Mucosa of stomach (tissue), 1 donor: ENCODE measurements at regions not wholly inside any gene's neighbourhood (a gene's known extent, or its start where the extent isn't known, plus 50 kb on each side); places are given as distances from the start of the nearest gene placed in this dataset.

Experiments
- H3K27me3 ChIP-seq: one replicate; pipeline ENCODE4 v1.7.0; 2013; ENCODE audit warnings: mild to moderate bottlenecking, low read length; ENCODE audit not compliant: control insufficient read depth, insufficient read depth
- H3K36me3 ChIP-seq: one replicate; pipeline ENCODE4 v1.7.0; 2013; ENCODE audit warnings: low read length; ENCODE audit not compliant: control insufficient read depth, insufficient read depth
- H3K4me1 ChIP-seq: one replicate; pipeline ENCODE4 v1.7.0; 2013; ENCODE audit warnings: mild to moderate bottlenecking, low read length; ENCODE audit not compliant: control insufficient read depth, insufficient read depth
- H3K4me3 ChIP-seq: one replicate; pipeline ENCODE4 v1.7.0; 2013; ENCODE audit warnings: low read length
- H3K9ac ChIP-seq: one replicate; pipeline ENCODE4 v1.7.0; 2013; ENCODE audit warnings: mild to moderate bottlenecking, low read length, moderate library complexity
- H3K9me3 ChIP-seq: one replicate; pipeline ENCODE4 v1.7.0; 2013; ENCODE audit warnings: mild to moderate bottlenecking, low read length, moderate library complexity; ENCODE audit not compliant: control insufficient read depth
- donor health status: Pancreatic carcinoma.

DNA sequence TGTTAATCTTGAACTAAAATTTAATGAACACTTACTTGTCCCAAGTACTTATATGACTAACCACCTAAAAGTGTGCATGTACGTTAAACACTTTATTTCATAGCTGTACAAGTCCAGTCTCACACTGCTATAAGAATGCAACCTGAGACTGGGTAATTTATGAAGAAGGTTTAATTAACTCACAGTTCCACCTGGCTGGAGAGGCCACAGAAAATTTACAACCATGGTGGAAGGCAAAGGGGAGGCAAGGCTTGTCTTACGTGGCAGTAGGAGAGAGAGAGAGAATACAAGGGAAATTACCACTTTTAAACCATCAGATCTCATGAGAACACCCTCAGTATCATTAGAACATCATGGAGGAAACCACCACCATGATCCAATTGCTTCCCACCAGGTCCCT, 748.7 kb upstream of the HS3ST1 start:
- Histone ChIP-seq H3K9me3 (no peaks in the 10 kb centered on the region), H3K4me1 (no peaks in the 10 kb centered on the region), H3K27me3 (no peaks in the 10 kb centered on the region), H3K9ac (no peak overlapping the region), H3K4me3 (no peak overlapping the region), H3K36me3 (no peaks in the 10 kb centered on the region)

DNA sequence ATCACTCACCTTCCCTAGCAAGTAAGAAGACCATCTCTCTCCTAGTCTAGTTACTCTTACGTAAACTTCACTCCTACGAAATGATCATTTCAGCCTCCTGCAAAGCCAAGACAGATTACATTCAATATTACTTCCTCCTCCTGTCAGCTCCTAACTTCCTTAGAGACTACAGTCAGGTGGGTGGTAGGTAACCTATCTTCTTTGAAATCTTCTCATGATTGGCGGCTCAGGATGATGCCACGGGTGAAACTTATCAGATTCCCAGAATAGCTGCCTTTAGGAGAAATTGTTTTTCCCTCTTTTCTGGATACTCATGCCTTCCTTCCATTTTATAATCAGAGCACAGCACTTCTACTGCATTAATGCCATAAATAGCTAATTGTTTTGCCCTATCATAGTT, 744.8 kb upstream of the HS3ST1 start:
- H3K4me1 ChIP-seq = no peaks in the 10 kb centered on the region
- H3K4me3 ChIP-seq = no peak overlapping the region
- H3K9me3 ChIP-seq = no peaks in the 10 kb centered on the region
- H3K9ac ChIP-seq = no peak overlapping the region
- H3K27me3 ChIP-seq = no peaks in the 10 kb centered on the region
- no peaks in the 10 kb centered on the region for H3K36me3 ChIP-seq

DNA sequence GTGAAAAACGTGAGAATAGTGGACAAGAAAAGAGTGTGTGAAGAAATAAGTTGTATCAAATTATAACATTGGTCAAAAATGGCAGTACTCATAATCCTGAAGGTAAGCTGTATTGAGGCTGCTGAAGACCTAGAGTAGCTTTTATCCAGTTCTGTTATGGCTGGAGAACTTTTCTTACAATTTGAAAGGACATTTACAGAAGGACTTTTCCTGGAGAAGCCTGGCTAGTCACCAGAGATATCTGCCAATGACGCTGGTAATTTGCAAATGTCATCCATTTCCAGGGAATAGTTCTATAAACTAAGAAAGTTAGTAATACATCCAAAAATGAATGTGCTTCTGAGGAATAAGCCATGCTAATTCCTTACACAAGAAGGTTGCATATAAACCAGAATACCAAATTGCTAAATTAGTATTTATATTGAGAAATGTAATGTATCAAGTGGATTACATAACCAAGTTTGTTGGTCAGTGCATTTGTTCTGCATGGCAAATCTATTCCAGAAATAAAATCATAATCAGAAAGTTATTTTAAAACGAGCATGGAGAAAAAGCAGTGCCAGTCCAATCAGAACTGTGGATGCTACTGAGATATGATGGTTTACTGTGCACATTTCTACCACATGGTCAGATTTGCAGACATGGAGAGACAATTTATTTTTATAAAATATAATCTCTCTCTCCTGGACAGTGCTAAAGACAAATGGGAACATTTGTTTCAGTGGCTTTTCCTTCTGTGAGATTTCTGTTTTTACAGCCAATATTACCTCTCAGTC, 743.7 kb upstream of the HS3ST1 start:
- Histone ChIP-seq H3K27me3 (no peaks in the 10 kb centered on the region), H3K36me3 (no peaks in the 10 kb centered on the region), H3K4me3 (no peak overlapping the region), H3K9me3 (no peaks in the 10 kb centered on the region), H3K4me1 (no peaks in the 10 kb centered on the region), H3K9ac (no peak overlapping the region)

DNA sequence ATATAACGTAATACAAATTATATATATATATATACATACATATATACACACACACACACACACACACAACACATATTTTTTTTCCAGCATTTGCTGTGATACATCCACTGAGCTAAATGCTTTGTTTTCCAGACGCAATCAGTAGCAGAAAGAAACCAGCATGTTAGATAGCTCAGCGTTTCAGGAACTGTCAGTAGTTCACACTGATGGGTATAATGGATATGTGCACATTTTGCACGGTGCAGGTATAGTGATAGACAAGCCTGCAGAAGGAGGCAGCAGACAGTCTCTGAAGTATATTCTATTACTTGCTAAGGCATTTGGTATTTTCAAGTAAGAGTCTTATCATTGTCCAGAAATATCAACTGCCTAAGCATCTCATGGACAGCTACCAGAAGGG, 741.6 kb upstream of the HS3ST1 start:
- Histone ChIP-seq H3K27me3 (no peaks in the 10 kb centered on the region), H3K9me3 (no peaks in the 10 kb centered on the region), H3K4me3 (no peak overlapping the region), H3K36me3 (no peaks in the 10 kb centered on the region), H3K9ac (no peak overlapping the region), H3K4me1 (no peaks in the 10 kb centered on the region)

DNA sequence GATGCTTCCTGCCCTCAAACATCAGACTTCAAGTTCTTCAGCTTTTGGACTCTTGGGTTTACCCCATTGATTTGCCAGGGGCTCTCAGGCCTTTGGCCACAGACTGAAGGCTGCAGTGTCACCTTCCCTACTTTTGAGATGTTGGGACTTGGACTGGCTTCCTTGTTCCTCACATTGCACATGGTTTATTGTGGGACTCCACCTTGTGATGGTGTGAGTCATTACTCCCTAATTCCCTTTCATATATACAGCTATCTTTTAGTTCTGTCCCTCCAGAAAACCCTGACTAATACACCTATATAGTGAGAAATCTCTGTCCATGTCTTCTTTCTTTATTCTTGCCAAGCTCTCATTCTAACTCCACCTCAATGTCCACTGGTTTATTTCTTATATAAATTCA, 736.9 kb upstream of the HS3ST1 start:
- Histone ChIP-seq H3K27me3 (no peaks in the 10 kb centered on the region), H3K9ac (no peak overlapping the region), H3K4me1 (no peaks in the 10 kb centered on the region), H3K36me3 (no peaks in the 10 kb centered on the region), H3K9me3 (no peaks in the 10 kb centered on the region), H3K4me3 (no peak overlapping the region)

DNA sequence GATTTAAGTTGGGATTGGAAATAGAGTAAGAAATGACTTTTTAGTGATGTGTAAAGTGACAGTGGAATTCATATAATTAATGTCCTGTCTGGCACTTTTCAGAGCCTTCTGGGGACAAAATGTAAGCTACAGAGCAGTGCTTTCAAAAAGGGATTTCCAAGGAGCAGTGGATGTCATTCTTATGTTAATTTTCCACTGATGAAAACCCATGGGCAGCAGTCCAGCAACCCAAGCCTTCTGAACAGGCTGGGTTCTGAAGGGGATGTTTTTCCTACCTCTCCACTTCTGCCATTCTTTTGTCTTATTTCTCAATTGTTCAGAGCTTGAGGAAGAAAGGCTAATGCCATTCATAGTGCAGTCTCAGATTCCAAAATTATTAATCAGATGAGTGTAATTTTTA, 717.6 kb upstream of the HS3ST1 start:
- Histone ChIP-seq H3K9me3 (no peaks in the 10 kb centered on the region), H3K9ac (no peak overlapping the region), H3K4me3 (no peak overlapping the region), H3K4me1 (no peaks in the 10 kb centered on the region), H3K27me3 (no peaks in the 10 kb centered on the region), H3K36me3 (no peaks in the 10 kb centered on the region)

DNA sequence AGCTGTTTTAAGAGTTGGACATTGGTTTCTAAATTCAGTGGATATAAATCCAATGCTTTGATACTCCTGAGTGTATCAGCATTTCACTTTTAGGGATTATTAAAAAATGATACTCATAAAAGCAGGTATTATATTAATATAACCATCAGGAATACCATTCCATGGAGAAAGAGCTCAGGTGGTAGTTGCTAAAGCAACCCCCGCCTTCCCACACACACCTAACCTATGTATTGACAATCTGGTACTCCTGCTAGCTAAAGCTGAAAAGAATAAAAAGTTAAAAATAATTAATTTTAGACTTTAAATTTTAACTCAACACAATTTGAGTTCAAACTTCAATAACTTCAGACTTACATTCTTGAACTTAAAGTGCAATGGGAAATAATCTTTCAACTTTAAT, 717.1 kb upstream of the HS3ST1 start:
- Histone ChIP-seq H3K4me1 (no peaks in the 10 kb centered on the region), H3K9ac (no peak overlapping the region), H3K36me3 (no peaks in the 10 kb centered on the region), H3K4me3 (no peak overlapping the region), H3K27me3 (no peaks in the 10 kb centered on the region), H3K9me3 (no peaks in the 10 kb centered on the region)

DNA sequence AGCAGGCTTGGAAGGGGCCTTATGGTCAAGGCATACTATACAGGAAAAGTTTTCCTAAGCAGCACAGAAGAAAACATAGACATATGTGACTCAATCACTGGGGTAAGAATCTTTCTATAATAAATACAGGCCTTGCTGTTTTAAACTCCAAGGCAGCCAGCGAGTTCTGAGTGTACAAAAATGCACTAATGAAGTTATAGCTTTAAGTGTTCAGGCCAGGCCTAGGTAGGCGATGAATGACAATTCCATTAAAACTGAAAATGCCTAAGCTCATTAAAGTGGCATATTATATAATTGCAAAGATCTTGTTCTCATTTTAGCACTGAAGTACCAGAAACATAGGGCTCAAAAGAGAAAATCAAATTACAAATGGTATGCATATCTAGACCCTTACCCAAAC, 716.4 kb upstream of the HS3ST1 start:
- Histone ChIP-seq H3K27me3 (no peaks in the 10 kb centered on the region), H3K9ac (no peak overlapping the region), H3K4me3 (no peak overlapping the region), H3K9me3 (no peaks in the 10 kb centered on the region), H3K4me1 (no peaks in the 10 kb centered on the region), H3K36me3 (no peaks in the 10 kb centered on the region)

DNA sequence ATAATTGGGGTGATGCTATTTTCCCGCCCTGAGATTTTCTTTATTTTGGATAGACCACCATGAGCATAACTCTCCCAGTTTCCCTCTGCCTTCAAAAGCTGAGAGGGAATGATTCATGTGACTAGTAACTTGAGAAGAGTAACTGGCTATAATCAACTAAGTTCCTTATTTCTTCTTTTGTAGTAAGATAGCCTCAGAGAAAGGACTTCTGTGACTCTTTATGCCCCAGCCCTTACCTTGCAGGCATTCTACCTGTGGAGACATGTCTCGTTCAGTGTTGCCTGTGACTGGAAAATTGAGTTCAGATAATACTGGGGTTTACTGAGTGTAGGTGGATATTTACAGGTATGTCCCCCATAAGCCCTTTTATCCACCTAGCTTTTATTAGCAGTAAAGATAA, 715.4 kb upstream of the HS3ST1 start:
- Histone ChIP-seq H3K9ac (no peak overlapping the region), H3K4me1 (no peaks in the 10 kb centered on the region), H3K4me3 (no peak overlapping the region), H3K36me3 (no peaks in the 10 kb centered on the region), H3K9me3 (no peaks in the 10 kb centered on the region), H3K27me3 (no peaks in the 10 kb centered on the region)

DNA sequence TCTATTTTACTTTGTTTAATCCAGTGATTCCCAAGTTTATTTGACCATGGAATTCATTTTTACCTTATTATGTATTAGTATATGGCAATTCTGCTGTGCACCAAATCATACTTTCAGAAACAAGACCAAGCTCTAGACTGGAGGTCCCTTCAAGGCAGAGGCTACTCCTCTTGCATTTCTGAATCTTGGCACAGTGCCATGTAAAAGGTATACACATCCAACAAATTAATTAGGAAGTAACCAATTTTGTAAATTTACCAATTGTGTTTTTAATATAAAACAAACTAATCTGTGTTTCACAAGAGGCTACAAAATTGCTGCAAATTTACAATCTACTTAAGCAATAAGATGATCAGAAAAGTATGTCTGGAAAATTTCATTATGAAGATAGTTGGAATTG, 712.2 kb upstream of the HS3ST1 start:
- Histone ChIP-seq H3K4me1 (no peaks in the 10 kb centered on the region), H3K27me3 (no peaks in the 10 kb centered on the region), H3K9me3 (no peaks in the 10 kb centered on the region), H3K36me3 (no peaks in the 10 kb centered on the region), H3K9ac (no peak overlapping the region), H3K4me3 (no peak overlapping the region)

DNA sequence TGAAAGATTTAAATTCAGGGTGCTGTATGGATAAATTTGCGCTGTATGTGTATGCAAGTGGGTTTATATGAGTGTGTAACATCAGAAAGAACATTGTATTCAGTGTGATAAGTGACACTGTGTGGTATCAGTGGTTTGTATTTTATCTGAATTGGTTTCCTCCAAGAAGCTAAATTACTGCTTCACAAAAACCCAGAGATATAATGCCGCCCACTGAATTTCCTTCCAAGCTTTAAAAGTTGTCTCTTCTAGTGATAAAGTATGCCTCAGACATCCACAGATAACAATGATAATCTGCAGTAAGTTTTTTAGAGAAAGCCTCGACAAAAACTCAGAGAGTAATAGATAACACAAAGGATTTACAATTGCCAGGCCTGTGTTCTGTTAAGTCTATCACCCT, 710.6 kb upstream of the HS3ST1 start:
- no peaks in the 10 kb centered on the region for H3K4me1 ChIP-seq
- H3K9ac ChIP-seq = no peak overlapping the region
- H3K9me3 ChIP-seq = no peaks in the 10 kb centered on the region
- no peak overlapping the region for H3K4me3 ChIP-seq
- H3K27me3 ChIP-seq = no peaks in the 10 kb centered on the region
- no peaks in the 10 kb centered on the region for H3K36me3 ChIP-seq

DNA sequence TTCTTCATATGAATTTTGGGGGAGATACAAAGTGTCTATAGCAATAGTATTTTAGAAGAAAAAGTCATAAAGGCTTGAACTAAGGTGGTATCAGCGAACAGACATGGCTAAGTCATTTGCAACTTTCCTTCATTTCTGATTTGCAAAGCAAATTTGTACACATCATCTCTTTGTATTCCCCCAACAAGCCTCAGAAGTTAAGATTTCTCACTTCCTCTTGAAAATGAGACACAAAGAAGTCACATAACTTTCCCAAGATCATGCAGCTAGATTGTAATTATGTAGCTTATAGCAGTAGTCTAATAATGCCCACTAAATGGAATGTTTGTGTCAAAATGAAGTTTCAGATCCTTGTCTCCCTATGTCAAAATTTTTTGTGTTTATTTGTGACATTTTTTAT, 709.8 kb upstream of the HS3ST1 start:
- Histone ChIP-seq H3K9ac (no peak overlapping the region), H3K36me3 (no peaks in the 10 kb centered on the region), H3K4me3 (no peak overlapping the region), H3K27me3 (no peaks in the 10 kb centered on the region), H3K4me1 (no peaks in the 10 kb centered on the region), H3K9me3 (no peaks in the 10 kb centered on the region)

DNA sequence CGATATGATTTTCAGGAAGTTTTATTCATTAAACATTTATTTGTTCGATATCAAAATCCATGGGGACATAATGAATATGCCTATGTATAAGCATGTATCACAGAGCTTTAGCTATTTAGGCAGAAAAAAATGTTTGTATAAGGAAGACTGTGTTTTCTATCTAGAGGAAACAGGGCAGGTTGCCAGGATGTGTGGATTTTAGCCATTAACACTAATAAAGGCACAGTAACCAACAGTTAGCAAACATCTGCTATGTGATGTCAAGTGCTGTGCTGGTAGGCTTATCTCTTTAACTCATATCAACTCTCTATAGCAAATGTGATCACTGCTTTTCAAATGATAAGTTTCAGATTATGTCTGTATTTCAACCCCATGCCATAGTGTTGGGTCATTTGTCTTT, 708.9 kb upstream of the HS3ST1 start:
- Histone ChIP-seq H3K4me3 (no peak overlapping the region), H3K36me3 (no peaks in the 10 kb centered on the region), H3K27me3 (no peaks in the 10 kb centered on the region), H3K9ac (no peak overlapping the region), H3K4me1 (no peaks in the 10 kb centered on the region), H3K9me3 (no peaks in the 10 kb centered on the region)
